ENCODE measurements at regions not wholly inside any gene's neighbourhood (a gene's known extent, or its start where the extent isn't known, plus 50 kb on each side); places are given as distances from the start of the nearest gene placed in this dataset.
"Not testable (repeated sequence)": the region's sequence is repeated elsewhere in the genome, so short reads cannot be mapped to it uniquely, and the experiment has no call there.

DNA sequence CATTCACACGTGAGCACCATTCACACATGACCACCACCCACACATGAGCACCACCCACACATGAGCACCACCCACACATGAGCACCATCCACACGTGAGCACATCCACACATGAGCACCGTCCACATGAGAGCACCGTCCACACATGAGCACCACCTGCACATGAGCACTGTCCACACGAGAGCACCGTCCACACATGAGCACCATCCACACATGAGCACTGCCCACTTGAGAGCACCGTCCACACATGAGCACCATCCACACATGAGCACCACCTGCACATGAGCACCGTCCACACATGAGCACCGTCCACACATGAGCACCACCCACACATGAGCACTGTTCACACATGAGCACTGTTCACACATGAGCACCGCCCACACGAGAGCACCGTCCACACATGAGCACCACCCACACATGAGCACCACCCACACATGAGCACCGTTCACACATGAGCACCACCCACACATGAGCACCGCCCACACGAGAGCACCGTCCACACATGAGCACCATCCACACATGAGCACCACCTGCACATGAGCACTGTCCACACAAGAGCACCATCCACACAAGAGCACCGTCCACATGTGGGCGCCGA lies 471.3 kb upstream of the SALL3 start:
- not testable (repeated sequence) for DNase-seq (ENCODE audit: low read depth)

DNA sequence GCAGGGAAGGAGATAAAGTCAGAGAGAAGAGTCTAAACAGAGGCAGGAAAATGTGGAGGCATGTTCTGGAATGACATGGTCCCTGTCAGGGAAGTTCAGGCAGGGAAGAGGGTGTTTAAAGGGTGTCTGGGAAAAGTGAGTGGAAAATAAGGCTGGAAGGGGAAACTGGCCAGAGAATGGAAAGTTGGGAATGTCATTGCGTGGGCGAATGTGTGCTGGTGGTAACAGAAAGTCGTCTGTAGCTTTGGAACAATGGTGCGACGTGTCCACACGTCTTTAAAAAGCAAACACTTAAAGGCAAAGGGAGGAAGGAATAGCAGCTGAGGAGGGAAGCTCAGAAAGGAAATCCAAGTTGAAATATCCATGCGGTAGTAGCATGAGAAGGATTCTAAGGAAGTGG lies 469.5 kb upstream of the SALL3 start:
- no peak for DNase-seq (ENCODE audit: low read depth)

DNA sequence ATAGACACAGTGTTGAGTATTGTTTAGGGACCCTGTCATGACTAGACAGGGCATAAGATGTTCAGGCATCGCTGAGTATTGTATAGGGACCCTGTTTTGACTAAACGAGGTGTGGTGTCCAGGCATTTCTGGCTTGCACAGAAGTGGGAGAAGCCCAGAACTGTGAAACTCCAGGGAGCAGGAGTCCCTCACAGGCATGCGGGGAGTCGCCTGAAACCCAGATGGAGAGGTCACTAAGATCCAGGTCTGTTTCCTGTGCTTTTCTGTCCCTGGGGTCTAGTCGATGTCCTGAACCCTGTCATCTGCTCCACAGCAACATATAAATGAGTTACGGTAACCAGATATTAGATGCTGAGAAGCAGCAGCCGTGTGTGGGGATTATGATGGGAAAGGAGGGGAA lies 469.0 kb upstream of the SALL3 start:
- no peak for DNase-seq (ENCODE audit: low read depth)

DNA sequence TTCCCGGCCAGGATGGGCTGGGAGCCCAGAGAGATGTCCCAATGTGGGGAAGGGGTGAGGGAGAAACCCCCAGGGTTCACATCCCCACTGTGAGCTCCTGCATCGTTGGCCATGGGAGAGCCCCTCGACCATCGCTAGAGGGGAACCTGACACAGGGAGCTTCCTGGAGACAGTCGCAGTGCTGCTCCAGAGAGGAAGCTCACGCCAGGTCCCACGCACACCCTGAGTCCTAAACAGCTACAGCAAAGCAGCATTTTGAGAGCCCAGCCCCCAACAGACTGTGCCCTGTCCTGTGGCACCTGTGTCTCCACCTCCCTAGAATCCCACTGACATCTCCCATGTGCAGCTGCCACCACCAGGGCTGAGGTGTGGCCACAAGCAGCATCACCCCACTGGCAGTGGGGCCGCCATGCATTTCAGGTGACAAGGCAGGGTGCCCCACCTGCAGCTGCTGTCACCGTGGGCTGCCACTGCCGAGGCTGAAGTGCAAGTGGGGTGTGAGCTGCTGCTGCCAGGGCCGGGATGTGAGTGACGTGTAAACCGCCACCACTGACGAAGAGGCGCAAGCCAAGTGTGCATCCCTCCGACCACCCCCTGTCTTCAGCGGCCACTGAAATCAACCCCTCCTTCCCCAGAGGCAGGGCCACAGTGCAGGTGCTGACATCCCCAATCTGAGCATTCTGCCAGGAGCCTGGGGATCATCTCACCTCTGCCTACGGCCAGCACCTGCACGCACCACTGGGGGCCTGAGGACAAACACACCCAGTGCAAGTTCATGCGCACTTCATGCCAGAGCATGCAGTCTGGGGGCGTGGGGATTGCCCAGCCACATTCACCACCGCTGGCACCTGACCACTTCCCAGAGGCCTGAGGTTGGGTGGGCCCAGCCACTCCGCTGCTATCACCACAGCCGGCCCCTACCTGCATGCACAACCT lies 467.7 kb upstream of the SALL3 start:
- DNase-seq (ENCODE audit: low read depth): no peak

DNA sequence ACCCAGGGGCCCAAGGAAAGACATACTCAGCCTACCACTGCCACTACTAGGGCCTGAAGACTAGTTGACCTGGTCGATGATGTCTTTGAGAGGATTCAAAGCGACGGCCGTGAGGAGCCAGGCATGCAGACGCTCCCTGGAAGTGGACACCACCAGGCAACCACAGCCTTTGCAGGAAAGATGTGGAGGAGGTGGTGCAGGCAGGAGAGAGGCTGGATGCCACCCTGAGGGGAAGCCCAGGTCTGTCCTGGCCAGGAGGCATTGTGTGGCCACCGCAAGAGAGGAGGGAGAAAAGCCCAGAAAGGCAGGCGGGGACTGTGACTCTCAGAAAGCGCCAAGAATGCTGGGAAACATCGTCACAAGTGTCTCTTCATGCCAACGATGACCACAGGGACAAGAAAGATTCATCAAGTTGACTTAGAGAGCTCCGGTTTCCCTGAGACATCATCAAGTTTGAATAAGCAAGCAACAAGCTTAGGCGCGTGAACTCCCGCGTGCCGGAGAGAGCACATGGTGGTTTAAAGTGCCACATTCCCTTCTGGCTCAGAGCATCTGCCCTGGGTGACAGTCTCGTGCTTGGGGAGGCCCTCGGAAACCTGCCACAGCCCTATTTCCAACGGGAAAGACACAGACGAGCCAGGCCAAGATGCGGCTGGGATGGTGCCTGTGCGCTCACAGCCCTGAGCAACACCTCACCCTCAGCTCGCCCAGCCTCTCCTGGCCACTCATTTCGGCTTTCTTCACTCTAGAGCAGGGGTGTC lies 464.5 kb upstream of the SALL3 start:
- DNase-seq (ENCODE audit: low read depth): no peak

DNA sequence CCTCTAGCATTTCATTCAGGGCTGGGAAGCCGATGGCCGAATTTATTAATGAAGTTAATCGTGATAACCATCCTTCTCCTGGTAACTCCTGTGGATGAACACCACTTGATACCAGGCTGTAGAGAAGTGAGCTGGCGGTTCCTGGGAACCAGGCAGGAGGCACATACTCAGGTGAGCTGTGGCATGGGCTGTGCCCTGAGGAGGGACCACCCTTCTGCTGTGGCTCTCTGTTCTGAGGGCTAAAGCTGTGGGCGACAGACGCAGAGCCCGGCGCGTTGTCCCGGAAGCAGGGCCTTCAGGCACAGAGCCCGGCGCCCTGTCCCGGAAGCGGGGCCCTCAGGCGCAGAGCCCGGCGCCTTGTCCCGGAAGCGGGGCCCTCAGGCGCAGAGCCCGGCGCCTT lies 462.3 kb upstream of the SALL3 start:
- DNase-seq (ENCODE audit: low read depth): no peak

DNA sequence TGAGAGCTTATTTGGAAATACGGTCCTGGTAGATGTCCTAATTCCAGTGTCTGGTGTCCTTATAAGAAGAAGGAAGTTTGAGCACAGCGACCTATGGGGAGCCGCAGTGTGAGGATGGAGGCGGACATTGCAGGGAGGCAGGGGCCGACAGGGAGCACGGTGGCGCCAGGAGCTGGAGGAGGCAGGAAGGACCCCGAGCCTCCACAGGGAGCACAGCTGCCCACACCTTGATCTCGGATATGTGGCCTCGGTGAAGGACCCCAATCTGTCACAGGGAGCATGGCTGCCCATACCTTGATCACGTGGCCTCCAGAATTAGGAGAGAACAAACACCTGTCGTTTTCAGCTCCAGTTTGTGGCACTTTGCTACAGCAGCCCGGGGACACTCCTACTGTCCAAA lies 461.6 kb upstream of the SALL3 start:
- DNase-seq (ENCODE audit: low read depth): no peak

DNA sequence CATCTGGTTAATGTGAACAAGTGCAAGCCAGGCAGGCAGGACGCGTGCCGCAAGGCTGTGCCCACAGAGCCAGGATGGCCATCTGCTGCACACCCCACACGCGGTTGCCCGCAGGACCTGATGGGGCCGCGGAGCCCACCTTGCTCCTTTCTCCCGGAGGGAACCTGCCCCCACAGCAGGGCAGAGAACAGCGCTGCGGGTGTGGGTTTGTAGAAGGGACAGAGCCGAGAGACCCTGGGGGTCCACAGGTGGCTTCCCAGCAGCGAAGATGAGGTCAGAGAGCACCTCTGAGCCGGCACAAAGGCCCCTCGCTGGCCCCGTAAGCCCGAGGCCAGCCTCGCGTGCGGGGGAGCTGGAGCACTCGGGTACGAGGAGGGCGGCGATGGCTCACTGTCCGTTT lies 460.8 kb upstream of the SALL3 start:
- DNase-seq (ENCODE audit: low read depth): no peak

DNA sequence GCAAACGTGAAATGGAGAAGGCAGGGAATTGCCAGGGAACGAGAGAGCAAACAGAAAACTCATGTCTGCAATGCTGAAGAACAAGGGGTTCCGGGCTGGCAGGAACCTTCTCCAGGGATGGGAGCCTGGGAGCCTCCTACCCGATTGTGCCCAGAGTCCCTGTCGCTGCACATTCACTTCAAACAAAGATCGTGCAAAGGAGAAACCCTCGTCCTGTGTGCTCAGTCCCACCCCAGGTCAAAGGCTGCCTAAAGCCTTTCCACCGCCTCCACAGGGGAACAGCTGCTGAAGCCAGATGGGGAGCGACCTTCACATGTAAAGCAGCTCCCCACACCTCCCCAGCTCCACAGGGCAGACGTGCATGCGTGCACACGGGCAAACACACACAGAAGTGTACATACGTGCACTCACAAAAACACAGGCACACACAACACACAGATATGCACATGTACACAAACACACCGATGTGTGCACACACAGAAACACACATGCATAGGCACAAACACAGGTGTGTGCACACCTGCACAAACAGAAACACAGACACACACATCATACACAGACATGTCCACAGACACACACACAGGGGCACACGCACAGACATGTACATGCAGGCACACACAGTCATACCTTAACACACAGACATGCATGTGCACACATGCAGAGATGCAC lies 460.1 kb upstream of the SALL3 start:
- no peak for DNase-seq (ENCODE audit: low read depth)

DNA sequence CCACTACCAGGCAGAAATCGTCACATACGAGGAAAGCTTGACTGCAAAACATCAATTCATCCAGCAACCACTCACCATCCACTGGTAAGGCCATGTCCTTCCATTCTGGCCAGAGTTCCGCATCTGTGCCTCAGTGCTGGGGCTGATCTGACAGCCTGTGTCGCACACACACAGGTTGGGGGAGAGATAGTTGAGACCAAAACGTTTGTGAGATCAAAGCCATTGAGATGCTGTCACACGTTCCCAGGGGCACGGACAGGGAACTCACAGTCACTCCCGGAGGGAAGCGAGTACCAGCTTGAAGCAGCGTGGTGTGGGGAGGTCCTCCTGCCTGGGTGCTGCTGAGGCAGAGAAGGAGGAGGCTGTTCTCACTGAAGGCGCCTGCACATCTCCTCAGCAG lies 458.5 kb upstream of the SALL3 start:
- no peak for DNase-seq (ENCODE audit: low read depth)

DNA sequence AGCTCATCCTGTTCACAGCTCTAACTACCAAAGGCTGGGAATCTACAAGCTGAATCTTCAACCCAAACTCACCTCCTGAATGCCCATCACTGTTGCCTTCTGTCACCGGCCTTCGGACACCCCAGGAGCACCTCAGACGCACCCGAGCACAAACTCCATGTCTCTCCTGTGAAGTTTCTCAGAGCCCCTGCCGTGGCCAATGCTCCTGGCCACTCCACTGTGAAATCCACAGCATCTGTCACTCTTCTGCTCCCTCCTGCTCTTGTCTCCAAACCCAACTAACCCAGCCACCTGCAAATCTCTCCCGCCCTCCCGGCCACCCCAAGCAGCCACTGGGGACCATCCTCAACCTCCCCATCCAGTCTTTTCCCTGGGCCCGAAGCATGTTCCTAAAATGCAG lies 457.9 kb upstream of the SALL3 start:
- no peak for DNase-seq (ENCODE audit: low read depth)

DNA sequence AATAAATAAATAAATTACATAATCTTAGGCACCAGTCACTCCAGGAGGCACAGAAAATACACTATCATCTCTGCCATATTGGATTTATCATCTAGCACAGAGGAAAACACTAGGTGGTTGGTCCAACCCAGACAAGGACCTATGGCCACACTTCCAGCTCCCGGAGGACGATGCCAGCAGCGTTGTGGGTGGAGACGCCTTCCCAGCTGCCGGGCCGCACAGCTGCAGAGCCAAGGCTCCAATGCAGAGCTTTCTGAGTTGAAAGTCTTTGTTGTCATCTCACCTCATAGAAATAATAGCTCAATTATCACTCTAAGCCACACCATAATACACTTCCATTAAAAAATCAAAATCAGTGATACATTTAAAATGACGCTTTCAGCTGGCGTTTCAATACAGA lies 457.1 kb upstream of the SALL3 start:
- no peak for DNase-seq (ENCODE audit: low read depth)

DNA sequence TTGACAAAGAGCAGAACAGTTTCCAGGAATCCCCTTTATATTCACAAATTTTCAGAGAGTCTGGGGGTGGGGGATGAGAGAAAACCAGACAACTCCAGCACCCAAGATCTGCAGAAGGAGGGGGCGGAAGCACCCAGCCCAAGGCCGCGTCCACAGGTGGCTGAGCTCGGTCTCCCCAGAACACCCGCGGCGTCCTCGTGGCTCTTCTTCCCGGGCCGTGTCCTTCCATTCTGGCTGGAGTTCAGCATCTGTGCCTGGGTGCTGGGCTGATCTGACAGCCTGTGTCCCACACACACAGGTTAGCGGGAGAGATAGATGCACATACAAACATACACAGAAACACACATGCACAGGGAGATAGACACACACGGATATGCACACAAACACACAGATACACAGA lies 455.8 kb upstream of the SALL3 start:
- DNase-seq (ENCODE audit: low read depth): no peak

DNA sequence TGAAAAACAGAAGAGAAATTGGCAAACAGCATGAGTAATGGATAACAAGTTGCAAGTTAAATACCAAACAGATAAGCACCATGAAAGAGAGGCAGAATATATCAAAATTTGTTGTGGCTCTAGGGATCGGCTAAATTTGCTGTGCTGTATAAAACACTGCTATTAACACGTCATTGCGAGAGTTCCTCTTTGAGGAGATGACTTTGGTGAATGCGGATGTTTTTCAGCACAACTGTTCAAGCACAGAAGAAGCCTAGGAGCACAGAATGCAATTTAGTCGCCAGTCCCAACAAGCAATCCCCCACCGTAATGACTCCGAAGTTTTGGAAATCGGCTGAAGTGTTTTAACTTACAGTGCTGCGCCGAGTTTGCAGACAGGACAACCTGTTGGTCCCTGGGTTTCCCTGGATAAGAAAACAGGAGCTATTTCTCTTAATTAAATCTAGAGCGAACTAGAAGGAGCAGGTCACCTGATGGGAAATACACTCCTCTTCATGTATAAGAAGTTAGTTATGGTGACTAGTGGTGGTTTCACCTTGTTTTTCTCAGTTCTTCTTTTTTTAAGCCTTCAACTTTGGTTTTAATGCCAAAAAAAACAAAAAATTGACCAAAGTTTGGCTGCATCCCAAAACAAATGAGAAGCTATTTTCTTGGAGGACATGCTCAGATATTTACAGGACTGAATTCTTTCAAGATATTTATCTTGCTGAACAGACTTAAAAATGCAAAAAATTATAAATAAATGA lies 454.1 kb upstream of the SALL3 start:
- DNase-seq (ENCODE audit: low read depth): no peak

DNA sequence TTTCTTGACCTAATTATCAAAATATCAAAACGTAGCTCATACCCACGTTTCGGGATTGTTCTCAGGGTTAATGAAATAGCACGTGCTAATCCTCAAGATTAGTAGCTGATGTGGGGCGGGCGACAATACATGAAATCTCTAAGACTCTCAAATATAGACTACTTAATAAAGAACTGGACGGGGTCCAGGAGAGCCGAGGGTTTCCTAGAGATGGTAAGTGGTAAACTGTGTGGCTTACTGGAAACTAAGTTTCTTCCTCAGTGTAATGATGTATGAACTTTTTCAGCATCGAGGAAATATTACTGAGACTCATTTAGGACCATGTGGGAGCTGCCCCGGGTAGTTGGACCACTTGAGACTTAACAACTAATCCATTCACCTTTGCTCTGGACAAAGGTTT lies 453.3 kb upstream of the SALL3 start:
- no peak for DNase-seq (ENCODE audit: low read depth)

DNA sequence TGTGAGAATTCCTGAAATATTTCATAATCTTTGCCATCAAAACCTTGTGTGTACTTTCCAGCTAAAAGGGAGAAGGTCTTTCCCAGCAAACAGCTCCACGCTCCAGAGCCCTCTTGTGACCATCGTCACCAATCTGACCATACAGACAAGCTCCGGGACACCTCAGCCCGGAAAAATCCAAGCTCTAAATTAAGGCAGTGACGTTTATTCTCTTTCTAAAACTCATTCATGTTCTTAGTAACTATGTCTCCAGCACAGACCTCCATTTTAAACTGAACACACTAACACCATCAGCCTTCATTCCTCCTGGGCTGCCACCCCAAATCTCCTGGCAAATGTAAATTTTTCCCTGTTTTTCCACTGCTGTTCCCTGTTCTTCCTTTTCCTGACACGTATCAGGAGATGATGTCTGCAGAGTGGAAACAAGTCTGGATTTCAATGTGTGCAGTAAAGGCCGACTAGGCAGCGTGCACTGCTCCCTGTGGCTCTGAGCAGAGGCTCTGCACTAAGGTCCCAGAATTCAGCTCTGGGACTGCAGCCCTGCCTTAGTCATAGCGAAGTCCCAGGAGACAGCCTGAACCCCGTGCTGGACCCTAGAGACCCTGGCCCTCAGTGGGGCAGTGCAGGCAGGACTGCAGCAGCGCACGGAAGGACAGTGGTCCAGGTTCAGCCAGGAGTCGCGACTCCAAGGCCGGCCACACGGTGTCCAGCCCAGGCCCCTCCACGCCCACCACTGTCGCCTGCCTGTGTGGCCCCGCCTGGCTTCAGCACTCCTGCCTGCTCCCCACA lies 452.5 kb upstream of the SALL3 start:
- DNase-seq (ENCODE audit: low read depth): no peak

DNA sequence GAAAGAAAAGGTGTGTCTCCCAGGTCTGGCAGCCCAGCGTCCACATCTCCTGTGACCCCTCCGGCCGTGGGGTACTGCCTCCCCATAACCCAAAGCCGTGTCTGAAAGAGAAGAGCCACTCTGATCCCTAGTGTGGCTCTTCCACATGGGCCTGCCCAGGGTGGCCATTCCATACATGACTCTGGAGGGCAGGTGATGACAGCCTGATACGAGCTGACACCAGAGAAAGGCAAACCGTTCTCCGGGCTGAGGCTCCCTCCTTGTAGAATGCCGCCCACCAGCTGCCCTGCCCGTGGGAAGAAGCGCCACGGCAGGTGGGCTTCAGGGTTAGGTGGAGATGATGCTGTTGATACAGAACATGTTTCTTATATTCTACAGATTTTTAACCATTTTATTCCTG lies 451.6 kb upstream of the SALL3 start:
- DNase-seq (ENCODE audit: low read depth): no peak

DNA sequence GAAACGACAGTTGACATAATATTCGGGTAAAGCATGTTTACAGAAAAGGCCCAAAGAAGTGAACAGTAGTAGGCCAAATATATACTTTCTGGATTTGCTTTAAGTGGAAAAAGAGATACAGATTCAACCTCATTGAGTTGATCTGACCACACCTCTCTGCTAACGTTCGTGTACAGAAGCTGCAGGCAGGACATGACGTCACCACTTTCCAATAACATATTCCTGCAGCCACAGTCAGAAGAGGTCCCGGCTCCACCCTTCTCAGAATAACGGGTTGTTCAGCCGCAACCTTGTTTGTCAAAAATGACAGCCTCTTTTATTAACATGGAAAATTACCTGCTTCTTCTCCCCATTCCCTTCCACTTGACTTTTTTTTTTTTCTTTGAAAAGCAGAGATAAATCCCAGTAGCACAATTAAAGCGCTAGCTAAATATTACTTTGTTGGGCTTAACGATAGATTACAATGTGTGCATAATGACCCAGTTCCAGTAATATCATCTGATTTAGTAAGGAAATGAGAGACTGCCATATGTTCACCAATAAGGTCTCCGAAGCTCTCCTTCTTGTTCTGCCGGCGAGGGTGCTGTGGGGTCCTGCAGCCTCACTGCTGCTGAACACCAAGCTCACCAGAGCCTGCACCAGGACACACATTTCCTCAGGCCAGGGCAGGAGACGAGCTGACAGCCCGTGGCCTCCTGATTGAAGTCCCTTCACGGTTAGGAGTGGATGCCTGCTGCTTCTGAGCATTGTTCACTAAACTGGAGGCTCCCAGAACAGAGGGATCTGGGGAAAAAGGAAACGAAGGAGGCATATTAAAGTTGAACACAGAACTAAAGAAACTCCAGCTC lies 451.0 kb upstream of the SALL3 start:
- no peak for DNase-seq (ENCODE audit: low read depth)

DNA sequence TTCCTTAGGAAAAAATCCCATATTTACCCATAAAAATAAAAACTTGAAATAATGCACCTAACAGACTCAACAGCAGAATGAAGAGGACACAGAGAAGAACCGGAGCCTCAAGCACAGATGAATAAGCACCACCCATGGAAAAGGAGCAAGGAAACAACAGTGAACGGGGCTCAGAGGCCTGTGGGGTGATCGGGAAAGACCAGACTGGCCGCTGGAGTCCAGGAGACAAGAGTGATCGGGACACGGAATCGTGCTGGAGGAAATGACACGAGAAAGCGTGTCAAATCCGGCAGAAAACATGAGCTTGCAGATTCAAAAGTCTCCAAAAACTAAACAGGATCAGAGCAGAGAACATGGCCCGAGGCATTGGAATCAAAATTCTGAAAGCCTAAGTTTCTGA lies 448.0 kb upstream of the SALL3 start:
- DNase-seq (ENCODE audit: low read depth): no peak
